ENCODE measurements at regions not wholly inside any gene's neighbourhood (a gene's known extent, or its start where the extent isn't known, plus 50 kb on each side); places are given as distances from the start of the nearest gene placed in this dataset.

GRCh38 chr1:5110508-5110907, 456.1 kb downstream of the AJAP1 start:
- no peak for DNase-seq

GRCh38 chr1:5109633-5110032, 455.2 kb downstream of the AJAP1 start:
- DNase-seq, result no peak

GRCh38 chr1:5108740-5109139, 454.3 kb downstream of the AJAP1 start:
- DNase-seq, result no peak

GRCh38 chr1:5105744-5106143, 451.3 kb downstream of the AJAP1 start:
- no peak for DNase-seq

GRCh38 chr1:5099558-5099957, 445.1 kb downstream of the AJAP1 start:
- no peak for DNase-seq

GRCh38 chr1:5098981-5099385, 444.6 kb downstream of the AJAP1 start:
- no peak for DNase-seq

GRCh38 chr1:5093042-5093441, 438.6 kb downstream of the AJAP1 start:
- DNase-seq, result no peak

- DNase-seq, result no peak
These were observed 430.3 kb downstream of the AJAP1 start for GRCh38 chr1:5084676-5085075.

- DNase-seq, result no peak
These were observed 412.8 kb downstream of the AJAP1 start for GRCh38 chr1:5067246-5067645.

- DNase-seq, result no peak
These were observed 399.3 kb downstream of the AJAP1 start for GRCh38 chr1:5053744-5054143.

- DNase-seq, result no peak
These were observed 374.7 kb downstream of the AJAP1 start for GRCh38 chr1:5029136-5029535.

- DNase-seq, result no peak
These were observed 357.8 kb downstream of the AJAP1 start for GRCh38 chr1:5012249-5012648.

- no peak for DNase-seq
These were observed 356.2 kb downstream of the AJAP1 start for GRCh38 chr1:5010656-5011055.

GRCh38 chr1:5010236-5010635, 355.8 kb downstream of the AJAP1 start:
- no peak for DNase-seq

- no peak for DNase-seq
These were observed 355.1 kb downstream of the AJAP1 start for GRCh38 chr1:5009376-5010065.

- no peak for DNase-seq
These were observed 350.8 kb downstream of the AJAP1 start for GRCh38 chr1:5005171-5005570.

GRCh38 chr1:5002676-5003075, 348.3 kb downstream of the AJAP1 start:
- DNase-seq, result no peak

- DNase-seq, result no peak
These were observed 347.1 kb downstream of the AJAP1 start for GRCh38 chr1:5001466-5001865.

GRCh38 chr1:4986306-4986705, 331.9 kb downstream of the AJAP1 start:
- DNase-seq, result no peak

- DNase-seq, result no peak
These were observed 330.4 kb downstream of the AJAP1 start for GRCh38 chr1:4984841-4985240.

- no peak for DNase-seq
These were observed 325.8 kb downstream of the AJAP1 start for GRCh38 chr1:4980211-4980610.

- DNase-seq, result no peak
These were observed 324.4 kb downstream of the AJAP1 start for GRCh38 chr1:4978660-4979390.

GRCh38 chr1:4977701-4978100, 323.3 kb downstream of the AJAP1 start:
- DNase-seq, result no peak

GRCh38 chr1:4976859-4977440, 322.5 kb downstream of the AJAP1 start:
- DNase-seq, result no peak
